HCT116 (cell line): ENCODE measurements at regions not wholly inside any gene's neighbourhood (a gene's known extent, or its start where the extent isn't known, plus 50 kb on each side); places are given as distances from the start of the nearest gene placed in this dataset.

Source experiments
- ATAC-seq: fragments of 200-7000 bp; cut with Tn5 transposase; 2 replicates; pipeline ENCODE4 v1.9.1; 2020; ENCODE audit warnings: mild to moderate bottlenecking, moderate library complexity
- BruUV-seq: library from RNA; stranded (reverse); fragments of 400-500 nt; replicated peaks from 2 replicates; lab custom pipeline; 2021; lab: Mats Ljungman, UMichigan
- CTCF ChIA-PET: fragments of 300-600 bp; sonication (Branson Sonifier 250); formaldehyde crosslinking; loops from one replicate; lab custom pipeline; 2021; ENCODE audit warnings: antibody characterized with exemption; lab: Charles Lee
- POLR2A ChIA-PET: fragments of 300-600, 350-600 bp; sonication (Branson Sonifier 250); formaldehyde crosslinking; loops from one replicate; lab custom pipeline; 2021; ENCODE audit warnings: antibody characterized with exemption; lab: Charles Lee
- RAD21 ChIA-PET, 2 experiments: fragments of 300-600 bp; sonication (Branson Sonifier 250); formaldehyde crosslinking; loops; one replicate each; lab custom pipeline; 2023; ENCODE audit warnings: low total read pairs in 2 of 2; ENCODE audit not compliant: uncharacterized antibody in 2 of 2, unreplicated experiment in 2 of 2, low non-redundant PET in 1 of 2; lab: Charles Lee
- DNase-seq: peaks from one replicate; pipeline ENCODE4 v3.0.0-alpha.2; 2010; ENCODE audit warnings: low read depth, low spot score
- H2AFZ ChIP-seq: fragments of 200-600 bp; shearing (Covaris generic), sonication (generic); 2 replicates; pipeline ENCODE4 v1.6.1; 2017; ENCODE audit warnings: low read depth, mixed run types, mixed read lengths, antibody characterized with exemption, low read length; ENCODE audit not compliant: poor library complexity, severe bottlenecking
- H3K27ac ChIP-seq: 2 replicates; pipeline ENCODE4 v1.5.1; 2012; ENCODE audit warnings: low read depth, low read length
- H3K27me3 ChIP-seq: fragments of 200-600 bp; sonication (generic); 2 replicates; pipeline ENCODE4 v1.6.1; 2016; ENCODE audit warnings: mixed run types, low read length, mixed read lengths; ENCODE audit not compliant: insufficient read depth
- H3K36me3 ChIP-seq, 2 experiments: fragments of 200-500 bp in 1 of 2; fragments of 200-600 bp in 1 of 2; sonication (Bioruptor generic) in 1 of 2; sonication (generic) in 1 of 2; 2 replicates each; pipeline versions ENCODE4 v1.5.1 to v1.6.1; 2014 to 2016; ENCODE audit warnings: low read length in 2 of 2, inconsistent platforms in 1 of 2, mixed read lengths in 1 of 2, mixed run types in 1 of 2; ENCODE audit not compliant: insufficient read depth in 2 of 2, control insufficient read depth in 1 of 2
- H3K4me1 ChIP-seq, 2 experiments: fragments of 200-600 bp in 1 of 2; sonication (generic) in 1 of 2; 2 replicates each; pipeline versions ENCODE4 v1.5.1 to v1.6.1; 2012 to 2017; ENCODE audit warnings: low read length in 2 of 2, inconsistent platforms in 1 of 2, mild to moderate bottlenecking in 1 of 2, mixed read lengths in 1 of 2, mixed run types in 1 of 2, moderate library complexity in 1 of 2; ENCODE audit not compliant: insufficient read depth in 2 of 2, control insufficient read depth in 1 of 2
- H3K4me2 ChIP-seq: fragments of 200-600 bp; sonication (generic); 2 replicates; pipeline ENCODE4 v1.6.1; 2017; ENCODE audit warnings: mixed run types, low read length, mixed read lengths
- H3K4me3 ChIP-seq, 2 experiments: fragments of 200-600 bp in 1 of 2; sonication (generic) in 1 of 2; replicated peaks in 1 of 2; 2 replicates each; pipeline ENCODE4 v1.5.1; 2011 to 2016; ENCODE audit warnings: low read length in 2 of 2, control low read depth in 1 of 2, low read depth in 1 of 2, mild to moderate bottlenecking in 1 of 2, mixed read lengths in 1 of 2, mixed run types in 1 of 2
- H3K79me2 ChIP-seq: fragments of 200-600 bp; sonication (generic); 2 replicates; pipeline ENCODE4 v1.6.1; 2017; ENCODE audit warnings: mild to moderate bottlenecking, mixed run types, low read length, moderate library complexity, mixed read lengths; ENCODE audit not compliant: insufficient read depth
- H3K9ac ChIP-seq: fragments of 200-600 bp; sonication (generic); 2 replicates; pipeline ENCODE4 v1.6.1; 2016; ENCODE audit warnings: low read length, mixed read lengths
- H3K9me2 ChIP-seq: fragments of 200-600 bp; sonication (generic), shearing (Covaris generic); 2 replicates; pipeline ENCODE4 v1.6.1; 2017; ENCODE audit warnings: mixed run types, mild to moderate bottlenecking, moderate library complexity; ENCODE audit not compliant: insufficient read depth
- H3K9me3 ChIP-seq, 2 experiments: fragments of 200-500 bp in 1 of 2; fragments of 200-600 bp in 1 of 2; sonication (Bioruptor generic) in 1 of 2; sonication (generic) in 1 of 2; 2 replicates each; pipeline ENCODE4 v1.6.1; 2014 to 2017; ENCODE audit warnings: low read length in 2 of 2, mixed read lengths in 2 of 2, inconsistent platforms in 1 of 2, low read depth in 1 of 2, mild to moderate bottlenecking in 1 of 2, mixed run types in 1 of 2, moderate library complexity in 1 of 2; ENCODE audit not compliant: control insufficient read depth in 1 of 2, insufficient read depth in 1 of 2
- H4K20me1 ChIP-seq: fragments of 200-600 bp; sonication (generic), shearing (Covaris generic); 2 replicates; pipeline ENCODE4 v1.6.1; 2017; ENCODE audit warnings: mixed run types, mild to moderate bottlenecking, moderate library complexity; ENCODE audit not compliant: insufficient read depth
- ATF3 ChIP-seq: IDR thresholded peaks from 2 replicates; pipeline ENCODE4 v1.6.1; 2012
- CBX3 ChIP-seq: IDR thresholded peaks from 2 replicates; pipeline ENCODE4 v1.6.1; 2012; ENCODE audit warnings: low read depth
- CEBPB ChIP-seq: IDR thresholded peaks from 2 replicates; pipeline ENCODE4 v1.6.1; 2012; ENCODE audit warnings: low read depth
- EGR1 ChIP-seq: IDR thresholded peaks from 2 replicates; pipeline ENCODE4 v1.6.1; 2012; ENCODE audit warnings: low read depth
- ELF1 ChIP-seq: IDR thresholded peaks from 2 replicates; pipeline ENCODE4 v1.6.1; 2012; ENCODE audit warnings: low read depth, borderline replicate concordance
- EZH2 ChIP-seq: fragments of 200-600 bp; sonication (generic); IDR thresholded peaks from 2 replicates; pipeline ENCODE4 v1.6.1; 2017; ENCODE audit warnings: antibody characterized with exemption, mixed run types
- EZH2phosphoT487 ChIP-seq: fragments of 200-600 bp; IDR thresholded peaks from 2 replicates; pipeline ENCODE4 v1.6.1; 2018; ENCODE audit warnings: antibody characterized with exemption, borderline replicate concordance
- MAX ChIP-seq: IDR thresholded peaks from 2 replicates; pipeline ENCODE4 v1.6.1; 2012
- POLR2AphosphoS5 ChIP-seq: IDR thresholded peaks from 2 replicates; pipeline ENCODE4 v1.6.1; 2011; ENCODE audit warnings: mild to moderate bottlenecking, low read depth, low read length, moderate library complexity
- RAD21 ChIP-seq: IDR thresholded peaks from 2 replicates; pipeline ENCODE4 v1.6.1; 2012; ENCODE audit warnings: low read depth, mild to moderate bottlenecking
- SIN3A ChIP-seq: IDR thresholded peaks from 2 replicates; pipeline ENCODE4 v1.6.1; 2012; ENCODE audit warnings: low read depth
- SP1 ChIP-seq: IDR thresholded peaks from 2 replicates; pipeline ENCODE4 v1.6.1; 2012; ENCODE audit warnings: low read depth
- SRF ChIP-seq: IDR thresholded peaks from 2 replicates; pipeline ENCODE4 v1.6.1; 2012; ENCODE audit warnings: low read depth
- TCF7L2 ChIP-seq: IDR thresholded peaks from 2 replicates; pipeline ENCODE4 v1.7.0; 2011; ENCODE audit warnings: borderline replicate concordance, inconsistent platforms; ENCODE audit not compliant: insufficient read depth, insufficient read length; ENCODE audit errors: extremely low read depth
- YY1 ChIP-seq: IDR thresholded peaks from 2 replicates; pipeline ENCODE4 v1.6.1; 2011; ENCODE audit warnings: low read length, low read depth, moderate library complexity, mild to moderate bottlenecking; ENCODE audit not compliant: insufficient replicate concordance; ENCODE audit errors: extremely low read depth
- ZBTB33 ChIP-seq: IDR thresholded peaks from 2 replicates; pipeline ENCODE4 v1.6.1; 2011; ENCODE audit warnings: mild to moderate bottlenecking, low read length, moderate library complexity; ENCODE audit not compliant: insufficient replicate concordance; ENCODE audit errors: extremely low read depth
- ZFX ChIP-seq: fragments of 450-650 bp; IDR thresholded peaks from 2 replicates; pipeline ENCODE4 v1.6.1; 2017
- ZNF274 ChIP-seq: fragments of 200-500 bp; sonication (Bioruptor generic); IDR thresholded peaks from 2 replicates; pipeline ENCODE4 v1.6.1; 2014; ENCODE audit warnings: mild to moderate bottlenecking, low read depth, low read length, inconsistent platforms
- intact Hi-C: fragments of 100-400 bp; cut with micrococcal nuclease; formaldehyde crosslinking; loops from 2 replicates; pipeline ENCODE4 v1.10.0; 2022
- TF ChIP-seq, protein P1 (sequence below), 3 experiments: fragments of 200-600 bp in 1 of 3; sonication (generic) in 1 of 3; IDR thresholded peaks in 2 of 3; conservative IDR thresholded peaks in 1 of 3; 2 replicates each; pipeline ENCODE4 v1.5.1; 2012 to 2017; ENCODE audit warnings: low read depth in 2 of 3, low read length in 2 of 3, antibody characterized with exemption in 1 of 3, borderline replicate concordance in 1 of 3, control low read depth in 1 of 3, mild to moderate bottlenecking in 1 of 3, mixed read lengths in 1 of 3, mixed run types in 1 of 3, moderate library complexity in 1 of 3; ENCODE audit not compliant: insufficient read depth in 1 of 3
- TF ChIP-seq, protein P2 (sequence below): IDR thresholded peaks from 2 replicates; pipeline ENCODE4 v1.6.1; 2012; ENCODE audit warnings: low read depth

DNA sequence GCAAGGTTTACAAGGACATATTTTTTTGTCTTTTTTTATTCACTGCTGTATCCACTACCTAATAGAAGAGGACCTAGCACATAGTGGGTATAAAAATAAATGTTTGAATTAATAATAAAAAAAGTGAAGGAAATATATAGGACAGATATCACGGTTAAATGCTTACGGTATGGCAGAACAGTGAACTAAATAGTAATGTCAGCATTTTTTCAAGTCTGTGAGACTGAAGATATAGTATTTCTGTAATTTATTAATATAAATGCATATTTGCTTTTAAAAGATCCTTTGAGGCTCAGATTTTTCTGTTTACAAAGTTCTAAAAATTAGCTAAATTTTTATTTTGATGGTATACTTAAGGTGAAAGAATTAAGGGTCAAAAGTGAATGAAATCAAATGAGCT is 68.6 kb upstream of the CNTN5 start:
- ChIA-PET POLR2A (no interaction called here), RAD21 (no interaction called here), CTCF (no interaction called here)
- no TSS peak for BruUV-seq
- H3K79me2 ChIP-seq: no peaks in the 10 kb centered on the region
- no peak overlapping the region for H3K4me3 ChIP-seq
- H3K27ac ChIP-seq: no peak overlapping the region
- TF ChIP-seq EZH2 (no peak), ATF3 (no peak), RAD21 (no peak), EGR1 (no peak), CEBPB (no peak), TCF7L2 (no peak), EZH2phosphoT487 (no peak), SIN3A (no peak), ELF1 (no peak), SRF (no peak), CBX3 (no peak), ZNF274 (no peak), SP1 (no peak), MAX (no peak), YY1 (no peak), ZFX (no peak), POLR2AphosphoS5 (no peak), ZBTB33 (no peak)
- TF ChIP-seq, protein P1, sequence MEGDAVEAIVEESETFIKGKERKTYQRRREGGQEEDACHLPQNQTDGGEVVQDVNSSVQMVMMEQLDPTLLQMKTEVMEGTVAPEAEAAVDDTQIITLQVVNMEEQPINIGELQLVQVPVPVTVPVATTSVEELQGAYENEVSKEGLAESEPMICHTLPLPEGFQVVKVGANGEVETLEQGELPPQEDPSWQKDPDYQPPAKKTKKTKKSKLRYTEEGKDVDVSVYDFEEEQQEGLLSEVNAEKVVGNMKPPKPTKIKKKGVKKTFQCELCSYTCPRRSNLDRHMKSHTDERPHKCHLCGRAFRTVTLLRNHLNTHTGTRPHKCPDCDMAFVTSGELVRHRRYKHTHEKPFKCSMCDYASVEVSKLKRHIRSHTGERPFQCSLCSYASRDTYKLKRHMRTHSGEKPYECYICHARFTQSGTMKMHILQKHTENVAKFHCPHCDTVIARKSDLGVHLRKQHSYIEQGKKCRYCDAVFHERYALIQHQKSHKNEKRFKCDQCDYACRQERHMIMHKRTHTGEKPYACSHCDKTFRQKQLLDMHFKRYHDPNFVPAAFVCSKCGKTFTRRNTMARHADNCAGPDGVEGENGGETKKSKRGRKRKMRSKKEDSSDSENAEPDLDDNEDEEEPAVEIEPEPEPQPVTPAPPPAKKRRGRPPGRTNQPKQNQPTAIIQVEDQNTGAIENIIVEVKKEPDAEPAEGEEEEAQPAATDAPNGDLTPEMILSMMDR (IDR thresholded peaks at IDR 0.05 in 2 of 3, conservative IDR thresholded peaks at IDR 0.05 in 1 of 3; ENCODE audit: borderline replicate concordance in 1 of 3, insufficient read depth in 1 of 3, low read depth in 2 of 3, low read length in 2 of 3): no peak
- TF ChIP-seq, protein P2, sequence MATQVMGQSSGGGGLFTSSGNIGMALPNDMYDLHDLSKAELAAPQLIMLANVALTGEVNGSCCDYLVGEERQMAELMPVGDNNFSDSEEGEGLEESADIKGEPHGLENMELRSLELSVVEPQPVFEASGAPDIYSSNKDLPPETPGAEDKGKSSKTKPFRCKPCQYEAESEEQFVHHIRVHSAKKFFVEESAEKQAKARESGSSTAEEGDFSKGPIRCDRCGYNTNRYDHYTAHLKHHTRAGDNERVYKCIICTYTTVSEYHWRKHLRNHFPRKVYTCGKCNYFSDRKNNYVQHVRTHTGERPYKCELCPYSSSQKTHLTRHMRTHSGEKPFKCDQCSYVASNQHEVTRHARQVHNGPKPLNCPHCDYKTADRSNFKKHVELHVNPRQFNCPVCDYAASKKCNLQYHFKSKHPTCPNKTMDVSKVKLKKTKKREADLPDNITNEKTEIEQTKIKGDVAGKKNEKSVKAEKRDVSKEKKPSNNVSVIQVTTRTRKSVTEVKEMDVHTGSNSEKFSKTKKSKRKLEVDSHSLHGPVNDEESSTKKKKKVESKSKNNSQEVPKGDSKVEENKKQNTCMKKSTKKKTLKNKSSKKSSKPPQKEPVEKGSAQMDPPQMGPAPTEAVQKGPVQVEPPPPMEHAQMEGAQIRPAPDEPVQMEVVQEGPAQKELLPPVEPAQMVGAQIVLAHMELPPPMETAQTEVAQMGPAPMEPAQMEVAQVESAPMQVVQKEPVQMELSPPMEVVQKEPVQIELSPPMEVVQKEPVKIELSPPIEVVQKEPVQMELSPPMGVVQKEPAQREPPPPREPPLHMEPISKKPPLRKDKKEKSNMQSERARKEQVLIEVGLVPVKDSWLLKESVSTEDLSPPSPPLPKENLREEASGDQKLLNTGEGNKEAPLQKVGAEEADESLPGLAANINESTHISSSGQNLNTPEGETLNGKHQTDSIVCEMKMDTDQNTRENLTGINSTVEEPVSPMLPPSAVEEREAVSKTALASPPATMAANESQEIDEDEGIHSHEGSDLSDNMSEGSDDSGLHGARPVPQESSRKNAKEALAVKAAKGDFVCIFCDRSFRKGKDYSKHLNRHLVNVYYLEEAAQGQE: no peak
- H3K27me3 ChIP-seq: no peaks in the 10 kb centered on the region
- H2AFZ ChIP-seq: no peak overlapping the region
- no peaks in the 10 kb centered on the region for H3K9me2 ChIP-seq
- no peaks in the 10 kb centered on the region; a peak in 2 of 4 replicates for H3K9me3 ChIP-seq
- ATAC-seq (no peak), DNase-seq (no peak)
- no peak overlapping the region for H3K4me2 ChIP-seq
- intact Hi-C loops: no loop called here
- no peak overlapping the region for H3K9ac ChIP-seq
- no peaks in the 10 kb centered on the region for H3K4me1 ChIP-seq
- no peaks in the 10 kb centered on the region for H4K20me1 ChIP-seq
- H3K36me3 ChIP-seq: no peaks in the 10 kb centered on the region
